ENCODE measurements at regions not wholly inside any gene's neighbourhood (a gene's known extent, or its start where the extent isn't known, plus 50 kb on each side); places are given as distances from the start of the nearest gene placed in this dataset.
"Not testable (repeated sequence)": the region's sequence is repeated elsewhere in the genome, so short reads cannot be mapped to it uniquely, and the experiment has no call there.

DNA sequence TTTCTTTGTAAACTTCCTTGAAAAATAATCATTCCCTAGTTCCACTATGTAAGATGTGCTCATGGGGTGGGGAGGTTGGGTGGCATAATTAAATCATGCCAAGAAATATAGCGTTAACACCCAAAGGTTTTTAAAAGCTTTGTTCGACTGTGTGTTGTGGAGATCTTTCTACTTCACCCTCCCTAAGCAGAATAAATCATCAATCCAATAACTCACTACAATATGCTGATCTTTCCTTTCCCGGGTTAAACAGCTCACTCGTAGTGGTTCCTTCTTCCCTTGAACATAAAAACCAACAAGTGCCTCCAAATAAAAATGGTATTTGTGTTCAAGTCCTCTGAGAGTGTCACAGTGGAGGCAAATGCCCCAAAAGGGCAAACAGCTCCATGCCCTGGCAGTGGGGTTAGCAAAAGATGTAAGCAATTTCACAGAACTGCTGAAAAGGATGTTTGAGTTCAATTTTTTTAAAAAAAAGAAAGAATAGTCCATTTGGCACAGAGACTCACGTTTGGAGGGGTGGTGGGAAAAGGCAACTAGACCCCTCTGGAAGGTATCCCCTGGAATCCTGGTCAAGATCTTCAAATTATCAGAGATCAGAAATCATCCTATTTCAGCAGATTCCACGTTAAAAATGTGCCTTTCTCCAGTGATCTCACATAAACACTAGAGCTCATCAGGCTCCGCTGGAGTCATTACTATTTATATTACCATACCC is 99.1 kb downstream of the TFAP2A start:
- Histone ChIP-seq H3K9me3 (ENCODE audit: control insufficient read depth, insufficient read depth, low read length) (no peaks in the 10 kb centered on the region), H3K4me1 (ENCODE audit: control insufficient read depth, insufficient read depth, low read length) (peaks cover 7% of the 10 kb centered on the region), H3K27me3 (ENCODE audit: control insufficient read depth, insufficient read depth, low read length) (no peaks in the 10 kb centered on the region), H3K27ac (ENCODE audit: low read depth, low read length) (no peak overlapping the region), H3K4me3 (ENCODE audit: low read depth, low read length) (no peak overlapping the region), H3K36me3 (ENCODE audit: control insufficient read depth, insufficient read depth, low read length) (no peaks in the 10 kb centered on the region)
- WGBS (ENCODE audit: insufficient coverage), result 41% methylated on average over 2 of the region's 7 CpGs
- peak in 1 of 6 donors; percentile 32 for DNase-seq (ENCODE audit: low read depth in 4 of 6, low spot score in 6 of 6)

DNA sequence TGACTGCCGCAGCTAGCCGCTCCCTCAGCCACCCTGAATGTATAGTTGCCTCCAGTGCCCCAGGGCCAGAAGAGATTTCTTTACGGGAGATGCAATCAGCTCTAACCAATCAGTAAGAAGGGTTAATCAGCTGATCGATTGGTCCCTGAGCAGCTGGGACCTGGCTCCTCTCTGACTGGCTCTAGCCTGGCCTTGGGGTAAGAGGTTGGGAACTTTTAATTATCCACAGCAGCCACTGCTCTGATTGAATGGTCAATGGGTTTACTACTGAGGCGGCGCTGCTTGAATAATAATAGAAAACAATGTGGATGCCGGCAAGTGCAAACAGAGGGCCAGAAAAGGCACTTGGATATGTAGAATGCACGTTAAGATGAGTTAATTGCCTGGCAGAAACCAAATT is 99.8 kb downstream of the TFAP2A start:
- Histone ChIP-seq H3K9me3 (ENCODE audit: control insufficient read depth, insufficient read depth, low read length) (no peaks in the 10 kb centered on the region), H3K36me3 (ENCODE audit: control insufficient read depth, insufficient read depth, low read length) (no peaks in the 10 kb centered on the region), H3K27ac (ENCODE audit: low read depth, low read length) (no peak overlapping the region), H3K4me3 (ENCODE audit: low read depth, low read length) (no peak overlapping the region), H3K27me3 (ENCODE audit: control insufficient read depth, insufficient read depth, low read length) (no peaks in the 10 kb centered on the region), H3K4me1 (ENCODE audit: control insufficient read depth, insufficient read depth, low read length) (peaks cover 7% of the 10 kb centered on the region)
- WGBS (ENCODE audit: insufficient coverage), result 44% methylated on average over 7 of the region's 8 CpGs
- DNase-seq (ENCODE audit: low read depth in 4 of 6, low spot score in 6 of 6), result peak in 1 of 6 donors; percentile 20

DNA sequence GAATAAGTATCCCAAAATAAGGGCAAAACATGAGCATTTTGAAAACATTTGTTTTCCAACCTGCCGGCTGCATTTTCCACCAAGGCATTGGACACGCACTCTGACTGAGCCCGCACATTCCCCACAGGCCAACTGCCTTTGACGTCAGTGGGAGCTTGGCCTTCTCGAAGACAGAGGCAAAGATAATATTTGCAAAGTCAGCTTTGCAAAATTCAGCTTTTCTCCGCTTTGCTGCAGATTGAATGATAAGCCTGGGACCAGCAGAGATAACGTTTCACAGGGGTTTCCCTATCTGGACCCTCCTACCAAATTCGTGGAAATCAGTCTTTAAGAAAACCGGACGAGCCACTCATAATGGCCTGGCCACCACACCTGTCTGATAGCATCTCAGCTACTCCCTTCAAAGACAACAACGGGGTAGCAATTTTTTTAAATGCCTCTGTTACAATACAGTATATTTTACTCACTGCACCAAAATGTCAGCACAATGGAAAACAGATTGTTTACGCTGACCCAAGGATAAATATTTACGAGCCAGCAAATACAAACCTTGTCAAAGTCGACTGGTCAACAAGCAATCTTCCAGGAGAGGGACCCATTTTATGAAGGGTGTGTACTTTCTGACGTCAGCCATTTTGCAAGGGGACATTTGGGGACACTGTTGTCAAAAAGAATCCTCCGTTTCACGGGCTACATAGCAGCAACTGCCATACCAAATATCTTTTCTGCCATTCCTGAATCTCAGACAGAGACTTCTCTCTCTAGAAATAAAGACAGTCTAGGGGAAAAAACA is 100.5 kb downstream of the TFAP2A start:
- DNase-seq (ENCODE audit: low read depth in 4 of 6, low spot score in 6 of 6), result no peak
- H3K27me3 ChIP-seq (ENCODE audit: control insufficient read depth, insufficient read depth, low read length), result no peaks in the 10 kb centered on the region
- H3K4me1 ChIP-seq (ENCODE audit: control insufficient read depth, insufficient read depth, low read length), result peaks cover 7% of the 10 kb centered on the region
- no peaks in the 10 kb centered on the region for H3K9me3 ChIP-seq (ENCODE audit: control insufficient read depth, insufficient read depth, low read length)
- WGBS (ENCODE audit: insufficient coverage), result 81% methylated on average over 13 of the region's 17 CpGs
- H3K4me3 ChIP-seq (ENCODE audit: low read depth, low read length), result no peak overlapping the region
- H3K36me3 ChIP-seq (ENCODE audit: control insufficient read depth, insufficient read depth, low read length), result no peaks in the 10 kb centered on the region
- H3K27ac ChIP-seq (ENCODE audit: low read depth, low read length), result no peak overlapping the region

DNA sequence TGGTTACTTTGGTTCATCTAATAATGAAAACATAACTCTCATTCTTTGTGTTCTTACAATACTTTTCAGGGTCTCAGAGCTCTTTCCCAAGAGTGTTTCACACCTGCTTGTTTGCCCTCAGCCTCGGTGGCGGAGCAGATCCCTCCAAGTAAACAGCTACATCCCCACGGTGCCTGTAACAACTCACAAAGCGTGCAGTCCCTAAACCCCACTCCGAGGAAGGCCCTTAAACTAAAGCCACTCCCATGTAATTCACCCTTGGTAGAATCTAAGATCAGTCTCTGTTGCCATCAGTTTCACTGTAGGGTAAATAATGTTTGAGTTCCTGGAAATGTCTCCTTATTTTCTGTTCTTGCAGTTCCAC is 101.1 kb downstream of the TFAP2A start:
- 84% methylated on average over 2 of the region's 5 CpGs for WGBS (ENCODE audit: insufficient coverage)
- no peak for DNase-seq (ENCODE audit: low read depth in 4 of 6, low spot score in 6 of 6)
- no peak overlapping the region for H3K27ac ChIP-seq (ENCODE audit: low read depth, low read length)

DNA sequence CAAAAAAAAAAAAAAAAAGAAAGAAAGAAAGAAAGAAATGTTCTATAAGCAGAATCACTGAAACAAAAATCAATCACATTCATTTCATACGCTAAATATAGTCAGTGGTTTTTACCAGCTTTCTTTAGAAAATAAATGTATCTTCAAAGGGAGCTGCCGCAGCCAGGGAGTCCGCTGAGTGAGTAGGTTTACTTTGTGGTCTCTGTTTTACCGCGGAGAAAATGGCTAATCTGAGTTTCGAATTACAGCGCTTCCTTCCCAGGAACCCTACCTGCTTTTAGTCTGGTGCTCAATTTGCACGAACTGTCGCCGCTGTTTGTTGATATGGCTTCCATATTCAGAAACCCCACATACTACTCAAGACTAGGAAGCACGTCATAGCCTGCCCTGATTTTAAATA is 102.4 kb downstream of the TFAP2A start:
- no CpG with 5 or more reads among the region's 11 CpGs for WGBS (ENCODE audit: insufficient coverage)
- H3K9me3 ChIP-seq (ENCODE audit: control insufficient read depth, insufficient read depth, low read length), result no peaks in the 10 kb centered on the region
- no peaks in the 10 kb centered on the region for H3K36me3 ChIP-seq (ENCODE audit: control insufficient read depth, insufficient read depth, low read length)
- peaks cover 7% of the 10 kb centered on the region for H3K4me1 ChIP-seq (ENCODE audit: control insufficient read depth, insufficient read depth, low read length)
- no peak overlapping the region for H3K4me3 ChIP-seq (ENCODE audit: low read depth, low read length)
- no peak for DNase-seq (ENCODE audit: low read depth in 4 of 6, low spot score in 6 of 6)
- H3K27ac ChIP-seq (ENCODE audit: low read depth, low read length), result no peak overlapping the region
- no peaks in the 10 kb centered on the region for H3K27me3 ChIP-seq (ENCODE audit: control insufficient read depth, insufficient read depth, low read length)

More for the DNA sequence above, 101.1 kb downstream of the TFAP2A start:
- H3K4me3 ChIP-seq (ENCODE audit: low read depth, low read length), result no peak overlapping the region
- H3K4me1 ChIP-seq (ENCODE audit: control insufficient read depth, insufficient read depth, low read length), result peaks cover 7% of the 10 kb centered on the region
- no peaks in the 10 kb centered on the region for H3K27me3 ChIP-seq (ENCODE audit: control insufficient read depth, insufficient read depth, low read length)
- H3K36me3 ChIP-seq (ENCODE audit: control insufficient read depth, insufficient read depth, low read length), result no peaks in the 10 kb centered on the region
- no peaks in the 10 kb centered on the region for H3K9me3 ChIP-seq (ENCODE audit: control insufficient read depth, insufficient read depth, low read length)

DNA sequence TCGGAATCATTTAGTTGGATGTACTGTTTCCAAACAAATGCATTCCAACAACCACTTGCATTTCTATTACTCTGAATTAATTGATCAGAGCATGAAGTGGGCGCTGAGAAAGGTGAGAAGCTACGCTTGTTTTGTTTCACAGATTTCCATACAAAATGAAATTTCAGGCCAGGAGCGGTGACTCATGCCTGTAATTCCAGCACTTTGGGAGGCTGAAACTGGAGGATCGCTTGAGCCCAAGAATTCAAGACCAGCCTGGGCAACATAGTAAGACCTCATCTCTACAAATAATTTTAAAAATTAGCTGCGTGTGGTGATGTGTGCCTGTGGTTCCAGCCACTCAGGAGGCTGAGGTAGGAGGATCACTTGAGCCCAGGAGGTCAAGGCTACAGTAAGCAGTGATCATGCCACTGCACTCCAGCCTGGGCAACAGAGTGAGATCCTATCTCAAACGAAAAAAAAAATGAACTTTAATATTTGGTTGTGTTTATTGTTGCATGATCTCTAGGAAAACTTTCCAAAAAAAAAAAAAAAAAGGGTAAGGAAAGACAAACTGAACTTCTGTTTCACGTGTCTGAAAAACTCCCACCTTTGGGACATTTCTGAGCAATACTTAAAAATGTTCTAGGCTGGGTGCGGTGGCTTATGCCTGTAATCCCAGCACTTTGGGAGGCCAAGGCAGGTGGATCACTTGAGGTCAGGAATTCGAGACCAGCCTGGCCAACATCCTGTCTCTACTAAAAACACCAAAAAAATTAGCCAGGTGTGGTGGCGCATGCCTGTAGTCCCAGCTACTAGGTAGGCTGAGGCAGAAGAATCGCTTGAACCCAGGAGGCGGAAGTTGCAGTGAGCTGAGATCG is 103.1 kb downstream of the TFAP2A start:
- WGBS (ENCODE audit: insufficient coverage), result 91% methylated on average over 4 of the region's 14 CpGs

DNA sequence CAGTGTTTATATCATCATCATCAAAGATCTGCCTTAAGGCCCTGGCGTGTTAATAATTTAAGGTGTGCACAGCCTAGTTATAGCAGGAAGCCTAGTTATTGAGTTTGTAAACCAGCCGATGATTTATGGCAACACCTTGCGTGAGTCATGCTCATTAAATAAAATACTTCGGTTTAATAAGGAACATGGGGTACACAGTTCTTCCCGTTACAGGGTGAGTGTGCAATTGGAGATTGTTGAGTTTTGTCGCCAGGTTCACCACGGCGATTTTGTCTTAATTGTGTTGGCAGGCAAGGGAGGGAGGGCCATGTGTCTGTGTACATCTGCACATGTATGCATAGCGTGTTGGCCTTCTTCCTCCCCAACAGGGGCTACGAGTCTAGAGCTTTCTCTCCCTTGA is 104.0 kb downstream of the TFAP2A start:
- DNase-seq (ENCODE audit: low read depth in 4 of 6, low spot score in 6 of 6), result peak in 1 of 6 donors; percentile 50
- peaks cover 3% of the 10 kb centered on the region for H3K4me1 ChIP-seq (ENCODE audit: control insufficient read depth, insufficient read depth, low read length)

More for the DNA sequence above, 103.1 kb downstream of the TFAP2A start:
- DNase-seq (ENCODE audit: low read depth in 4 of 6, low spot score in 6 of 6); H3K27ac ChIP-seq (ENCODE audit: low read depth, low read length); H3K4me1 ChIP-seq (ENCODE audit: control insufficient read depth, insufficient read depth, low read length); H3K36me3 ChIP-seq (ENCODE audit: control insufficient read depth, insufficient read depth, low read length); H3K4me3 ChIP-seq (ENCODE audit: low read depth, low read length); H3K9me3 ChIP-seq (ENCODE audit: control insufficient read depth, insufficient read depth, low read length); H3K27me3 ChIP-seq (ENCODE audit: control insufficient read depth, insufficient read depth, low read length): not testable (repeated sequence)

DNA sequence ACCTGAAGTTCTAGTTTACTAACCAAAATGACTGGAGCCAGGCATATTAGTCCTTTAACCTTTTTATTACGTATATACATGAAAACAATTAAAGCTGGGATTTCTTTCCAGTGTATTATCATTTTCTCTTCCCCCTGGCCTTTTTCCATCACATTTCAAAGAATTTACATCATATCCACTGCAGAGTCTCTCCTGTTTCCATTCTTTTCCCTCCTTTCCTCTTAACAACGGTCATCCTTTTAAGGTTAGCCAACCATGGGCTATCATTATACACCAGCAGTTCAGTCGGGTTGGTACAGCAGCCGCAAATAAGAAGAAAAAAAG is 104.6 kb downstream of the TFAP2A start:
- peak in 1 of 6 donors; percentile 28 for DNase-seq (ENCODE audit: low read depth in 4 of 6, low spot score in 6 of 6)
- Histone ChIP-seq H3K27ac (ENCODE audit: low read depth, low read length) (no peak overlapping the region), H3K27me3 (ENCODE audit: control insufficient read depth, insufficient read depth, low read length) (no peaks in the 10 kb centered on the region), H3K9me3 (ENCODE audit: control insufficient read depth, insufficient read depth, low read length) (no peaks in the 10 kb centered on the region), H3K4me1 (ENCODE audit: control insufficient read depth, insufficient read depth, low read length) (peaks cover 3% of the 10 kb centered on the region), H3K4me3 (ENCODE audit: low read depth, low read length) (no peak overlapping the region), H3K36me3 (ENCODE audit: control insufficient read depth, insufficient read depth, low read length) (no peaks in the 10 kb centered on the region)
- WGBS (ENCODE audit: insufficient coverage), result no CpG with 5 or more reads among the region's 4 CpGs

More for the DNA sequence above, 104.0 kb downstream of the TFAP2A start:
- Histone ChIP-seq H3K4me3 (ENCODE audit: low read depth, low read length) (no peak overlapping the region), H3K36me3 (ENCODE audit: control insufficient read depth, insufficient read depth, low read length) (no peaks in the 10 kb centered on the region), H3K27ac (ENCODE audit: low read depth, low read length) (no peak overlapping the region), H3K9me3 (ENCODE audit: control insufficient read depth, insufficient read depth, low read length) (no peaks in the 10 kb centered on the region), H3K27me3 (ENCODE audit: control insufficient read depth, insufficient read depth, low read length) (no peaks in the 10 kb centered on the region)
- WGBS (ENCODE audit: insufficient coverage), result 77% methylated on average over 5 of the region's 10 CpGs

DNA sequence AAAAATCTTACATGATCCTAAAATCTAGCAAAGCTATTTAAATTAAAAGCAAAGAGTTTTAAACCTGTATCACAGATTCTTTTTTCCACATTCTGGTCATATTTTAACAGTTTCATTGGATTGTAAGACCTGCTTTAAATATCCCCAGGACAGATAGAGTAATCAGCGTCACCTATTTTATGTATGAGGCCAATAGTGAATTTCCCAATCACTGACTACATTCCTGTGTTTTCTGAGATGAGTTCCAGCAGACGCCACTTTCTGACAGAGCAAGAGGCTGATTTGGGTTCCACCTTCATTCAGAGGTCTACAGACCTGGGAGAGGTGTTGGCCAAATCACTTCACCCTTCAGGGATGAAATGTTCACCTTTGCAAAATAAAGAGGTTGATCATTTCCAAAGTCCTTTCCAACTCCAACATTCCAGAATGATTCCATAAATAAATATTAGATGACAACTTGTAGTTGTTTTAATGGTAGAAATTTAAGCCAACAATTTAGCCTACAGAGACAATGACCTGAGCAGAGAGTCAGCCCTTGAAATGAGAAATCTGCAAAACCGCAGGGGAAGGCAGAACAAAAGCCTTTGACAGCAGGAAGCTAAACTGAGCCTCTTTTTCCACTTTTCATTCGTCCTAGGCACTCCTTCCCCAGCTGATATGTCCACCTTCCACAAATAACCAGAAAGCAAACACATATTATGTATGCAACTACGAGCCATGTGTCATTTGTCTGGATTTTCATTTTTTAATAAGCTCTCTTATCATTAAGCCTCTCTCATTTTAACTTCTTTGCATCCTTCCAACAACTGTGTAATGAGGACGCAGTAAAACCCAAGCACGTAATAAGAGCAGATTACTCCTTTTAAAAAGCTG is 105.2 kb downstream of the TFAP2A start:
- no peak overlapping the region for H3K4me3 ChIP-seq (ENCODE audit: low read depth, low read length)
- no peaks in the 10 kb centered on the region for H3K9me3 ChIP-seq (ENCODE audit: control insufficient read depth, insufficient read depth, low read length)
- no peaks in the 10 kb centered on the region for H3K36me3 ChIP-seq (ENCODE audit: control insufficient read depth, insufficient read depth, low read length)
- H3K4me1 ChIP-seq (ENCODE audit: control insufficient read depth, insufficient read depth, low read length), result no peaks in the 10 kb centered on the region
- no peak overlapping the region for H3K27ac ChIP-seq (ENCODE audit: low read depth, low read length)
- 42% methylated on average over 3 of the region's 7 CpGs for WGBS (ENCODE audit: insufficient coverage)
- no peaks in the 10 kb centered on the region for H3K27me3 ChIP-seq (ENCODE audit: control insufficient read depth, insufficient read depth, low read length)
- peak in 1 of 6 donors; percentile 31 for DNase-seq (ENCODE audit: low read depth in 4 of 6, low spot score in 6 of 6)

All from spinal cord (tissue), 9 donors.